ENCODE measurements at regions not wholly inside any gene's neighbourhood (a gene's known extent, or its start where the extent isn't known, plus 50 kb on each side); places are given as distances from the start of the nearest gene placed in this dataset.

- DNase-seq (ENCODE audit: low read depth in 2 of 2) = no peak
These were observed 298.3 kb downstream of the CDH11 start for GRCh38 chr16:64823481-64824075.

GRCh38 chr16:64809876-64810629 lies 311.8 kb downstream of the CDH11 start:
- no peak for DNase-seq (ENCODE audit: low read depth in 2 of 2)

- DNase-seq (ENCODE audit: low read depth in 2 of 2) = no peak
These were observed 313.4 kb downstream of the CDH11 start for GRCh38 chr16:64808474-64808873.

GRCh38 chr16:64791756-64792155 lies 330.1 kb downstream of the CDH11 start:
- no peak for DNase-seq (ENCODE audit: low read depth in 2 of 2)

GRCh38 chr16:64784635-64785034 lies 337.2 kb downstream of the CDH11 start:
- no peak for DNase-seq (ENCODE audit: low read depth in 2 of 2)

GRCh38 chr16:64782484-64782883 lies 339.4 kb downstream of the CDH11 start:
- no peak for DNase-seq (ENCODE audit: low read depth in 2 of 2)

GRCh38 chr16:64780445-64780844 lies 341.4 kb downstream of the CDH11 start:
- no peak for DNase-seq (ENCODE audit: low read depth in 2 of 2)

- DNase-seq (ENCODE audit: low read depth in 2 of 2) = no peak
These were observed 343.1 kb downstream of the CDH11 start for GRCh38 chr16:64778777-64779176.

GRCh38 chr16:64773638-64774037 lies 348.2 kb downstream of the CDH11 start:
- no peak for DNase-seq (ENCODE audit: low read depth in 2 of 2)

GRCh38 chr16:64773184-64773583 lies 348.7 kb downstream of the CDH11 start:
- no peak for DNase-seq (ENCODE audit: low read depth in 2 of 2)

GRCh38 chr16:64771273-64771672 lies 350.6 kb downstream of the CDH11 start:
- no peak for DNase-seq (ENCODE audit: low read depth in 2 of 2)

GRCh38 chr16:64762211-64762610 lies 359.7 kb downstream of the CDH11 start:
- no peak for DNase-seq (ENCODE audit: low read depth in 2 of 2)

- no peak for DNase-seq (ENCODE audit: low read depth in 2 of 2)
These were observed 367.6 kb downstream of the CDH11 start for GRCh38 chr16:64754279-64754678.

GRCh38 chr16:64751906-64752305 lies 370.0 kb downstream of the CDH11 start:
- DNase-seq (ENCODE audit: low read depth in 2 of 2) = no peak

GRCh38 chr16:64749346-64749745 lies 372.5 kb downstream of the CDH11 start:
- DNase-seq (ENCODE audit: low read depth in 2 of 2) = no peak

GRCh38 chr16:64745258-64745930 lies 376.5 kb downstream of the CDH11 start:
- no peak for DNase-seq (ENCODE audit: low read depth in 2 of 2)

- DNase-seq (ENCODE audit: low read depth in 2 of 2) = no peak
These were observed 379.2 kb downstream of the CDH11 start for GRCh38 chr16:64742455-64743223.

- no peak for DNase-seq (ENCODE audit: low read depth in 2 of 2)
These were observed 381.6 kb downstream of the CDH11 start for GRCh38 chr16:64740261-64740660.

GRCh38 chr16:64738321-64738960 lies 383.4 kb downstream of the CDH11 start:
- DNase-seq (ENCODE audit: low read depth in 2 of 2) = no peak

GRCh38 chr16:64736857-64737256 lies 385.0 kb downstream of the CDH11 start:
- DNase-seq (ENCODE audit: low read depth in 2 of 2) = no peak

GRCh38 chr16:64731891-64732290 lies 390.0 kb downstream of the CDH11 start:
- DNase-seq (ENCODE audit: low read depth in 2 of 2) = no peak

- no peak for DNase-seq (ENCODE audit: low read depth in 2 of 2)
These were observed 391.6 kb downstream of the CDH11 start for GRCh38 chr16:64730261-64730660.

Measured in stimulated activated CD4-positive, alpha-beta T cell treated with anti-CD3 and anti-CD28 coated beads, Interleukin-4, amount 100 ng/mL, for 48 hours (primary cell).